IMR-90 (cell line): ENCODE measurements at regions not wholly inside any gene's neighbourhood (a gene's known extent, or its start where the extent isn't known, plus 50 kb on each side); places are given as distances from the start of the nearest gene placed in this dataset.
"Not testable (repeated sequence)": the region's sequence is repeated elsewhere in the genome, so short reads cannot be mapped to it uniquely, and the experiment has no call there.

Experiments used
- ATAC-seq: fragments of 200-7000 bp; cut with Tn5 transposase; 2 replicates; pipeline ENCODE4 v1.9.1; 2020; ENCODE audit warnings: low read depth, mild to moderate bottlenecking, moderate library complexity
- BruUV-seq: library from RNA; stranded (reverse); fragments of 400-500 nt; replicated peaks from 2 replicates; lab custom pipeline; 2021; lab: Mats Ljungman, UMichigan
- CTCF ChIA-PET: fragments of 300-600 bp; formaldehyde crosslinking; extraction: SDS; loops from one replicate; lab custom pipeline; 2021; ENCODE audit warnings: antibody characterized with exemption; lab: Yijun Ruan, JAX
- POLR2A ChIA-PET: fragments of 300-600 bp; sonication (Branson Sonifier 250); formaldehyde crosslinking; loops from one replicate; lab custom pipeline; 2022; ENCODE audit warnings: antibody characterized with exemption; ENCODE audit not compliant: unreplicated experiment; lab: Charles Lee
- DNase-seq: peaks from one replicate; pipeline ENCODE4 v3.0.0; 2013
- H2AFZ ChIP-seq: replicated peaks from 2 replicates; pipeline ENCODE3; 2013; ENCODE audit warnings: low read length, mild to moderate bottlenecking; ENCODE audit not compliant: poor library complexity
- H2AK5ac ChIP-seq: 2 replicates; pipeline ENCODE4 v1.6.1; 2013; ENCODE audit warnings: low read depth, low read length, inconsistent platforms
- H2AK9ac ChIP-seq: replicated peaks from 2 replicates; pipeline ENCODE3; 2013; ENCODE audit warnings: mild to moderate bottlenecking, low read depth, low read length, moderate library complexity; ENCODE audit not compliant: poor library complexity
- H2BK120ac ChIP-seq: 2 replicates; pipeline ENCODE4 v1.6.1; 2013; ENCODE audit warnings: low read depth, low read length, inconsistent platforms
- H2BK15ac ChIP-seq: 3 replicates; pipeline ENCODE4 v1.6.1; 2013; ENCODE audit warnings: low read depth, low read length, inconsistent platforms
- H2BK20ac ChIP-seq: 2 replicates; pipeline ENCODE4 v1.6.1; 2013; ENCODE audit warnings: low read depth, mild to moderate bottlenecking, inconsistent platforms, low read length, moderate library complexity
- H2BK5ac ChIP-seq: 2 replicates; pipeline ENCODE4 v1.6.1; 2013; ENCODE audit warnings: mild to moderate bottlenecking, low read depth, low read length, inconsistent platforms; ENCODE audit not compliant: poor library complexity, severe bottlenecking
- H3K14ac ChIP-seq: replicated peaks from 2 replicates; pipeline ENCODE4 v1.6.1; 2013; ENCODE audit warnings: low read depth, low read length, inconsistent platforms
- H3K18ac ChIP-seq: 2 replicates; pipeline ENCODE4 v1.6.1; 2013; ENCODE audit warnings: low read depth, low read length, control low read depth
- H3K23ac ChIP-seq: 2 replicates; pipeline ENCODE4 v1.6.1; 2013; ENCODE audit warnings: low read depth, low read length, inconsistent platforms
- H3K27ac ChIP-seq: 2 replicates; pipeline ENCODE4 v1.5.1; 2013; ENCODE audit warnings: mild to moderate bottlenecking, control low read depth, low read length; ENCODE audit not compliant: insufficient read depth
- H3K27me3 ChIP-seq: 2 replicates; pipeline ENCODE4 v1.6.1; 2013; ENCODE audit warnings: low read length; ENCODE audit not compliant: control insufficient read depth, insufficient read depth
- H3K36me3 ChIP-seq: 2 replicates; pipeline ENCODE4 v1.6.1; 2013; ENCODE audit warnings: low read length, mixed read lengths; ENCODE audit not compliant: control insufficient read depth, insufficient read depth
- H3K4ac ChIP-seq: 2 replicates; pipeline ENCODE4 v1.6.1; 2013; ENCODE audit warnings: low read depth, low read length, inconsistent platforms
- H3K4me1 ChIP-seq: 2 replicates; pipeline ENCODE4 v1.6.1; 2013; ENCODE audit warnings: low read length, mixed read lengths; ENCODE audit not compliant: control insufficient read depth, insufficient read depth
- H3K4me2 ChIP-seq: 2 replicates; pipeline ENCODE4 v1.6.1; 2013; ENCODE audit warnings: low read depth, mild to moderate bottlenecking, control low read depth, low read length, moderate library complexity
- H3K4me3 ChIP-seq: 2 replicates; pipeline ENCODE4 v1.5.1; 2013; ENCODE audit warnings: low read depth, mild to moderate bottlenecking, control low read depth, low read length, moderate library complexity; ENCODE audit not compliant: insufficient read depth
- H3K56ac ChIP-seq: 2 replicates; pipeline ENCODE4 v1.6.1; 2013; ENCODE audit warnings: low read length, inconsistent platforms; ENCODE audit not compliant: insufficient read depth; ENCODE audit errors: extremely low read depth
- H3K79me1 ChIP-seq, 2 experiments: 2 replicates each; pipeline ENCODE4 v1.6.1; 2013; ENCODE audit warnings: low read length in 2 of 2, inconsistent platforms in 1 of 2, low read depth in 1 of 2
- H3K9ac ChIP-seq: 2 replicates; pipeline ENCODE4 v1.6.1; 2013; ENCODE audit warnings: low read depth, low read length, control low read depth
- H3K9me1 ChIP-seq: 2 replicates; pipeline ENCODE4 v1.6.1; 2013; ENCODE audit warnings: low read length, inconsistent platforms; ENCODE audit not compliant: insufficient read depth
- H3K9me3 ChIP-seq: 2 replicates; pipeline ENCODE4 v1.6.1; 2013; ENCODE audit warnings: low read length; ENCODE audit not compliant: control insufficient read depth, insufficient read depth
- H4K20me1 ChIP-seq: 2 replicates; pipeline ENCODE4 v1.6.1; 2013; ENCODE audit warnings: low read length, inconsistent platforms; ENCODE audit not compliant: insufficient read depth
- H4K5ac ChIP-seq: 2 replicates; pipeline ENCODE4 v1.6.1; 2013; ENCODE audit warnings: mild to moderate bottlenecking, low read depth, low read length, control low read depth
- H4K8ac ChIP-seq, 2 experiments: 2 replicates each; pipeline ENCODE4 v1.6.1; 2013; ENCODE audit warnings: low read depth in 2 of 2, low read length in 2 of 2, control low read depth in 1 of 2, inconsistent platforms in 1 of 2
- H4K91ac ChIP-seq: 2 replicates; pipeline ENCODE4 v1.6.1; 2013; ENCODE audit warnings: low read depth, low read length, inconsistent platforms; ENCODE audit not compliant: insufficient read depth
- WGBS, 2 experiments: methylation state at CpG; one replicate each; pipeline versions ENCODE4 v1.1.5 to v1.1.7; 2013; ENCODE audit warnings: missing lambda C conversion rate in 2 of 2; ENCODE audit not compliant: insufficient read length in 1 of 2; ENCODE audit errors: extremely low coverage in 2 of 2; 5-methylcytosine and 5-hydroxymethylcytosine counted together
- dilution Hi-C: fragments of 300-500 bp; cut with HindIII; formaldehyde crosslinking; loops from one replicate; pipeline ENCODE4 v1.14.3; 2018; ENCODE audit warnings: low sequenced_read_pairs; ENCODE audit not compliant: unreplicated experiment
- in situ Hi-C: fragments of 300-500 bp; cut with MboI; formaldehyde crosslinking; loops from 3 replicates; pipeline ENCODE4 v1.14.3; 2019; ENCODE audit warnings: low sequenced_read_pairs, inconsistent platforms, mixed read lengths
- intact Hi-C: fragments of 100-400 bp; cut with micrococcal nuclease; formaldehyde crosslinking; loops from 2 replicates; pipeline ENCODE4 v1.10.0; 2022

DNA sequence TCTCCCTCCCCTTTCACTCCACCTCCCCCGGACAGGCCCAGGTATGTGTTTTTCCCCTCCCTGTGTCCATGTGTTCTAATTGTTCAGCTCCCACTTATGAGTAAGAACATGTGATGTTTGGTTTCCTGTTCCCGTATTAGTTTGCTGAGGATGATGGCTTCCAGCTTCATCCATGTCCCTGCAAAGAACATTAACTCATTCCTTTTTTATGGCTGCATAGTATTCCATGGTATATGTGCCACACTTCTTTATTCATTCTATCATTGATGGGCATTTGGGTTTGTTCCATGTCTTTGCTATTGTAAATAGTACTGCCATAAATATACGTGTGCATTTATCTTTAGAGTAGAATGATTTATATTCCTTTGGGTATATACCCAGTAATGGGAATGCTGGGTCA, 306.0 kb upstream of the RASGEF1B start:
- dilution Hi-C loops, H3K79me1 ChIP-seq, H4K20me1 ChIP-seq, H3K56ac ChIP-seq, H4K91ac ChIP-seq, H3K4me3 ChIP-seq, H3K23ac ChIP-seq, H3K4ac ChIP-seq, intact Hi-C loops, H2BK5ac ChIP-seq, H3K18ac ChIP-seq, H2AK9ac ChIP-seq, H3K36me3 ChIP-seq, H3K9me3 ChIP-seq, H3K4me2 ChIP-seq, H2BK15ac ChIP-seq, H2BK20ac ChIP-seq, H3K27me3 ChIP-seq, H3K9ac ChIP-seq, H4K8ac ChIP-seq, H3K27ac ChIP-seq, H3K14ac ChIP-seq, H3K4me1 ChIP-seq, H2AK5ac ChIP-seq, H2BK120ac ChIP-seq, H3K9me1 ChIP-seq, ATAC-seq, BruUV-seq, H2AFZ ChIP-seq, H4K5ac ChIP-seq, in situ Hi-C loops, DNase-seq, POLR2A ChIA-PET, CTCF ChIA-PET: not testable (repeated sequence)
- WGBS, 2 experiments: no CpG with 5 or more reads among the region's 3 CpGs
